Ecto neural progenitor cell (in vitro differentiated cells): ENCODE measurements at regions not wholly inside any gene's neighbourhood (a gene's known extent, or its start where the extent isn't known, plus 50 kb on each side); places are given as distances from the start of the nearest gene placed in this dataset.
"Not testable (repeated sequence)": the region's sequence is repeated elsewhere in the genome, so short reads cannot be mapped to it uniquely, and the experiment has no call there.

Experiments
- DNase-seq: peaks from one replicate; pipeline ENCODE4 v3.0.0-alpha.2; 2018; ENCODE audit warnings: low spot score

GRCh38 chr2:234898534-234899053 lies 53.2 kb upstream of the SH3BP4 start:
- DNase-seq = no peak

GRCh38 chr2:234888442-234888841 lies 63.4 kb upstream of the SH3BP4 start:
- not testable (repeated sequence) for DNase-seq

- DNase-seq = no peak
Observed at GRCh38 chr2:234887195-234887594, 64.6 kb upstream of the SH3BP4 start.

GRCh38 chr2:234885886-234886285 lies 65.9 kb upstream of the SH3BP4 start:
- DNase-seq = no peak

GRCh38 chr2:234885118-234885517 lies 66.7 kb upstream of the SH3BP4 start:
- DNase-seq = no peak

GRCh38 chr2:234884591-234884990 lies 67.2 kb upstream of the SH3BP4 start:
- DNase-seq = no peak

GRCh38 chr2:234881413-234882241 lies 70.2 kb upstream of the SH3BP4 start:
- DNase-seq = peak; percentile 79

GRCh38 chr2:234880551-234881211 lies 71.1 kb upstream of the SH3BP4 start:
- DNase-seq = no peak

- DNase-seq = no peak
Observed at GRCh38 chr2:234879671-234880455, 72.0 kb upstream of the SH3BP4 start.

GRCh38 chr2:234876621-234877020 lies 75.2 kb upstream of the SH3BP4 start:
- not testable (repeated sequence) for DNase-seq

GRCh38 chr2:234874347-234875046 lies 77.3 kb upstream of the SH3BP4 start:
- DNase-seq = no peak

GRCh38 chr2:234873828-234874173 lies 78.0 kb upstream of the SH3BP4 start:
- no peak for DNase-seq

- no peak for DNase-seq
Observed at GRCh38 chr2:234873103-234873827, 78.6 kb upstream of the SH3BP4 start.

GRCh38 chr2:234869969-234870368 lies 81.8 kb upstream of the SH3BP4 start:
- DNase-seq = no peak

GRCh38 chr2:234869164-234869563 lies 82.7 kb upstream of the SH3BP4 start:
- no peak for DNase-seq

GRCh38 chr2:234867882-234868285 lies 83.9 kb upstream of the SH3BP4 start:
- no peak for DNase-seq

- DNase-seq = no peak
Observed at GRCh38 chr2:234865586-234865985, 86.2 kb upstream of the SH3BP4 start.

GRCh38 chr2:234865040-234865439 lies 86.8 kb upstream of the SH3BP4 start:
- DNase-seq = no peak

- DNase-seq = no peak
Observed at GRCh38 chr2:234864506-234864905, 87.3 kb upstream of the SH3BP4 start.

- no peak for DNase-seq
Observed at GRCh38 chr2:234863043-234863934, 88.5 kb upstream of the SH3BP4 start.
